ENCODE measurements at regions not wholly inside any gene's neighbourhood (a gene's known extent, or its start where the extent isn't known, plus 50 kb on each side); places are given as distances from the start of the nearest gene placed in this dataset.

DNA sequence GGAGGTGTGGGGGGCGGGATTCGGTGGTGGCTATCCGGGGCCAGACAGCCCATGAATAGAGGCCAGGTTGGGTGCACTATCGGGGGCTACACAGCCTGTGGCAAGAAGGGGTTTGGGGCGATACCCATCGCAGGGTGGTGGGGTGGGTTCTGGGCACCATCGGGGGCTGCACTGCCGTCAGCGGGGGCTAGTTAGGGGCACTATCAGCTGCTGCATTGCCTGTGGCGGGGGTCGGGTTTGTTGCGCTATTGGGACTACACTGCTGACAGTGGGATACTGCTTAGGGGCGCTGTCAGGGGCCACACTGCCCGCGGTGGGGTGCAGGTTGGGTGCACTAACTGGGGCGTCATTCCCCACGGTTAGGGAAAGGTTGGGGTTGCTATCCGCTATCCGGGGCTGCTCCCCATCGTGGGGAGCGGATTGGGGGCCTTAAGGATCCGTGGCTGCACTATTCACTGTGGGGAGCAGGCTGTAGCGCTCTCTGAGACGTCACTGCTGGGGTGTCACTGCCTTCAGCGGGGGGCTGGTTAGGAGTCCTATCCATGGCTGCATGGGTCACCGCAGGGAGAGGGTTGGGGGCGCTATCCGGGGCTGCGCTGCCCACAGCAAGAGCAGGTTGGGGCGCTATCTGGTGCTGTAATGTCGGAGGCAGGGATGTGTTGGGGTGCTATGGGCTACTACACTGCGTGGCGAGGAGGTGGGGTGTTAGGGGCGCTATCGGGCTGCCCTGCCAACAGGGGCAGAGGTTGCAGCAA is 76.5 kb upstream of the SLC35G4 start:
- TF ChIP-seq CTCF (IDR thresholded peaks at IDR 0.05): no peak
- no peak for TF ChIP-seq POLR2A (IDR thresholded peaks at IDR 0.05)

All from thyroid gland (tissue), 4 donors.